ENCODE measurements at regions not wholly inside any gene's neighbourhood (a gene's known extent, or its start where the extent isn't known, plus 50 kb on each side); places are given as distances from the start of the nearest gene placed in this dataset.
"Not testable (repeated sequence)": the region's sequence is repeated elsewhere in the genome, so short reads cannot be mapped to it uniquely, and the experiment has no call there.

GRCh38 chr1:232415481-232415880 lies 214.5 kb downstream of the SIPA1L2 start:
- TF ChIP-seq CTCF (optimal IDR thresholded peaks at IDR 0.05 in 1 of 3, IDR thresholded peaks at IDR 0.05 in 1 of 3, conservative IDR thresholded peaks at IDR 0.05 in 1 of 3; ENCODE audit: extremely low read depth in 1 of 3, insufficient read depth in 2 of 3, low read length in 3 of 3); EZH2 (IDR thresholded peaks at IDR 0.05; ENCODE audit: low read length): not testable (repeated sequence)

Measured in keratinocyte (primary cell).